GM23338 (cell line): ENCODE measurements at regions not wholly inside any gene's neighbourhood (a gene's known extent, or its start where the extent isn't known, plus 50 kb on each side); places are given as distances from the start of the nearest gene placed in this dataset.
"Not testable (repeated sequence)": the region's sequence is repeated elsewhere in the genome, so short reads cannot be mapped to it uniquely, and the experiment has no call there.

Experiments used
- ATAC-seq: fragments of 200-7000 bp; cut with Tn5 transposase; 3 replicates; pipeline ENCODE4 v1.9.1; 2020
- DNase-seq: peaks from one replicate; pipeline ENCODE4 v3.0.0-alpha.2; 2015; ENCODE audit warnings: low spot score
- H2AFZ ChIP-seq: fragments of 200-600 bp; sonication (generic); 2 replicates; pipeline ENCODE4 v1.8.0; 2016; ENCODE audit warnings: antibody characterized with exemption, mild to moderate bottlenecking, moderate library complexity
- H3F3A ChIP-seq: fragments of 200-600 bp; sonication (generic); replicated peaks from 2 replicates; pipeline ENCODE4 v1.8.0; 2017; ENCODE audit warnings: antibody characterized with exemption, mixed run types, low read depth
- H3K27ac ChIP-seq: fragments of 200-600 bp; sonication (generic); 2 replicates; pipeline ENCODE4 v1.6.1; 2016; ENCODE audit warnings: low read depth
- H3K27me3 ChIP-seq: fragments of 200-600 bp; sonication (generic); 2 replicates; pipeline ENCODE4 v1.8.0; 2016; ENCODE audit warnings: mild to moderate bottlenecking, mixed run types, moderate library complexity; ENCODE audit not compliant: insufficient read depth
- H3K36me3 ChIP-seq: fragments of 200-600 bp; sonication (generic); 2 replicates; pipeline ENCODE4 v1.8.0; 2016; ENCODE audit warnings: mild to moderate bottlenecking; ENCODE audit not compliant: insufficient read depth
- H3K4me1 ChIP-seq: fragments of 200-600 bp; sonication (generic); 2 replicates; pipeline ENCODE4 v1.8.0; 2016; ENCODE audit warnings: mild to moderate bottlenecking, moderate library complexity; ENCODE audit not compliant: insufficient read depth
- H3K4me2 ChIP-seq: fragments of 200-600 bp; sonication (generic); 2 replicates; pipeline ENCODE4 v1.7.1; 2017; ENCODE audit warnings: mixed run types
- H3K4me3 ChIP-seq: fragments of 200-600 bp; sonication (generic); 2 replicates; pipeline ENCODE4 v1.6.1; 2016; ENCODE audit warnings: mixed run types
- H3K79me2 ChIP-seq: fragments of 200-600 bp; sonication (generic); replicated peaks from 2 replicates; pipeline ENCODE4 v1.8.0; 2017; ENCODE audit warnings: mild to moderate bottlenecking; ENCODE audit not compliant: insufficient read depth
- H3K9me2 ChIP-seq: fragments of 200-600 bp; sonication (generic); 2 replicates; pipeline ENCODE4 v1.8.0; 2017; ENCODE audit not compliant: insufficient read depth
- H4K20me1 ChIP-seq: fragments of 200-600 bp; sonication (generic); replicated peaks from 2 replicates; pipeline ENCODE4 v1.8.0; 2017; ENCODE audit warnings: mild to moderate bottlenecking; ENCODE audit not compliant: insufficient read depth
- H3K27ac Mint-ChIP-seq: 2 replicates; pipeline ENCODE4 v1.8.0; 2020; ENCODE audit warnings: inconsistent platforms, mild to moderate bottlenecking, moderate library complexity, mixed read lengths
- H3K27me3 Mint-ChIP-seq: 3 replicates; pipeline ENCODE4 v1.8.0; 2022; ENCODE audit warnings: low read depth, mild to moderate bottlenecking, moderate library complexity, mixed read lengths, inconsistent platforms; ENCODE audit not compliant: insufficient read depth, poor library complexity
- H3K36me3 Mint-ChIP-seq: 3 replicates; pipeline ENCODE4 v1.8.0; 2021; ENCODE audit warnings: low read depth, mild to moderate bottlenecking, inconsistent platforms, moderate library complexity, mixed read lengths
- H3K4me1 Mint-ChIP-seq: 3 replicates; pipeline ENCODE4 v1.8.0; 2020; ENCODE audit warnings: mild to moderate bottlenecking, inconsistent platforms, mixed read lengths
- H3K4me3 Mint-ChIP-seq: 3 replicates; pipeline ENCODE4 v1.8.0; 2021; ENCODE audit warnings: moderate library complexity, mild to moderate bottlenecking, inconsistent platforms, mixed read lengths
- H3K9me3 Mint-ChIP-seq: 3 replicates; pipeline ENCODE4 v1.8.0; 2020; ENCODE audit warnings: moderate library complexity, mild to moderate bottlenecking, inconsistent platforms, mixed read lengths
- CREB1 ChIP-seq: fragments of 250-450 bp; sonication (Bioruptor Pico); IDR thresholded peaks from 2 replicates; pipeline ENCODE4 v1.5.0; 2020; ENCODE audit warnings: low read depth, mild to moderate bottlenecking, moderate library complexity
- CTCF ChIP-seq, 2 experiments: fragments of 200-600 bp in 1 of 2; sonication (generic) in 1 of 2; conservative IDR thresholded peaks; 2 replicates each; pipeline versions ENCODE4 v1.5.1 to v1.6.1; 2016 to 2017; ENCODE audit warnings: antibody characterized with exemption in 2 of 2, low read depth in 2 of 2, mild to moderate bottlenecking in 2 of 2, moderate library complexity in 1 of 2
- ETS1 ChIP-seq: IDR thresholded peaks from 2 replicates; pipeline ENCODE4 v1.6.1; 2016; ENCODE audit warnings: antibody characterized with exemption
- EZH2 ChIP-seq: fragments of 200-600 bp; sonication (generic); IDR thresholded peaks from one replicate; pipeline ENCODE4 v1.8.0; 2017; ENCODE audit warnings: antibody characterized with exemption, mild to moderate bottlenecking, low read depth; ENCODE audit not compliant: unreplicated experiment
- EZH2phosphoT487 ChIP-seq: fragments of 200-600 bp; sonication (generic); IDR thresholded peaks from one replicate; pipeline ENCODE4 v1.8.1; 2018; ENCODE audit warnings: antibody characterized with exemption; ENCODE audit not compliant: unreplicated experiment
- JUNB ChIP-seq: IDR thresholded peaks from one replicate; pipeline ENCODE4 v1.6.1; 2016; ENCODE audit warnings: antibody characterized with exemption; ENCODE audit not compliant: unreplicated experiment
- NANOG ChIP-seq: IDR thresholded peaks from 2 replicates; pipeline ENCODE4 v1.6.1; 2016; ENCODE audit warnings: antibody characterized with exemption, borderline replicate concordance
- POLR2AphosphoS5 ChIP-seq: IDR thresholded peaks from 2 replicates; pipeline ENCODE4 v1.6.1; 2016; ENCODE audit warnings: antibody characterized with exemption, low read depth
- STAT1 ChIP-seq: IDR thresholded peaks from one replicate; pipeline ENCODE4 v1.6.1; 2016; ENCODE audit warnings: antibody characterized with exemption; ENCODE audit not compliant: unreplicated experiment
- ZNF114 ChIP-seq: fragments of 250-450 bp; sonication (Bioruptor Pico); IDR thresholded peaks from 2 replicates; pipeline ENCODE4 v1.5.0; 2020; ENCODE audit warnings: mild to moderate bottlenecking, moderate library complexity
- ZNF331 ChIP-seq: fragments of 250-450 bp; sonication (Bioruptor Pico); IDR thresholded peaks from 2 replicates; pipeline ENCODE4 v1.5.0; 2020; ENCODE audit warnings: low read depth, mild to moderate bottlenecking, moderate library complexity
- TF ChIP-seq, protein P1 (sequence below): IDR thresholded peaks from one replicate; pipeline ENCODE4 v1.6.1; 2018; ENCODE audit warnings: antibody characterized with exemption; ENCODE audit not compliant: unreplicated experiment

GRCh38 chr5:1653698-1654651 is 130.2 kb upstream of the LPCAT1 start:
- Histone ChIP-seq H3K4me3 (peak overlapping the region; percentile 46; the same call in 1 of the 2 replicates), H3K4me2 (peak overlapping the region; percentile 67; the same call in 1 of the 2 replicates)
- not testable (repeated sequence) for H3K4me1 ChIP-seq, H3K36me3 ChIP-seq, H3K36me3 Mint-ChIP-seq, H4K20me1 ChIP-seq, H3K9me3 Mint-ChIP-seq, H2AFZ ChIP-seq, H3F3A ChIP-seq, H3K9me2 ChIP-seq, H3K27ac Mint-ChIP-seq, H3K79me2 ChIP-seq, H3K27me3 ChIP-seq, H3K27ac ChIP-seq, DNase-seq
- TF ChIP-seq CTCF (conservative IDR thresholded peaks at IDR 0.05; ENCODE audit: low read depth in 2 of 2) = peak; percentile 24 to 46; a peak in 3 of 4 replicates
- ATAC-seq = peak; percentile 90
- peaks cover 14% of the 10 kb centered on the region for H3K27me3 Mint-ChIP-seq
- peaks cover 11% of the 10 kb centered on the region for H3K4me1 Mint-ChIP-seq
- peak overlapping the region; percentile 54; the same call in 2 of the 3 replicates for H3K4me3 Mint-ChIP-seq

DNA sequence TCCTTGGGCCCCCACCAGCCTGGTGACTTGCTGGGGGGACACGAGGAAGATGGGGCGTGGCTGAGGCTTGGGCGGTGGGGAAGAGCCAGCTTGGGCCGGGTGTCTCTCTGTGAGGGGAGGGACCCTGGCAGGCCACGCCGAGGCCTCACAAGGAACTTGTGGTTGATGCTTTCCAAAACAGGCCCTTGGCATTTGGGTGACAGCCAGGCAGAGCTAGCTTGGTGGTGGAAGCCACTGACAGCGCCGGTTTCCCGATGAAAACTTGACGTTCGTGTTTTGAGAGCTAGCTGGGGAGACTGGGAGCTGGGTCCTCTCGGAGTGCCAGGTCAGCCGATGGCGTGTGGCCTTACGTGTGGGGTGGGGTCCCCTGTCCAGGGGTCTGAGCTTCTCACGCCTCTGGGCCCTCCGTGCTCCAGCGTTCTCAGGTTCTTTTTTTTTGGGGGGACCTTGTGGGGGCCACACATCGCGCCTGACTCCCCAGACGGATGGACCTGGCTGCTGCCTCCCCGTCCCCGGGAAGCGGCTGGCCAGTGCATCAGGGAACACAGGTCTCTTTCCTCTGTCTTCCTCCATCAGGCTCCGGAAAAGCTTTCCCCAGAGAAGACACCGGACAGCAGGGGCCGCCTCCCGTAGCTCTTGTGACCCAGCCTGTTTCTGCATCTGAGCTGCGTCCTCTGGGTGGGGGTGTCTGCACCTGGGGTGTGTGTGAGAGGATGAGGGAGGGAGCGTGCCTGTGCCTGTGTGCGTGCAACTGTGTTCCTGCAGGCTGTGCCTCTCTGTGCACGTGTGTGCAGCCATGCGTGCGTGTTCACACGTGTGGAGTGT is 129.3 kb upstream of the LPCAT1 start:
- peaks cover 11% of the 10 kb centered on the region for H3K4me1 Mint-ChIP-seq
- H3K27me3 Mint-ChIP-seq = peaks cover 17% of the 10 kb centered on the region
- H3K27ac Mint-ChIP-seq = no peak overlapping the region
- H3K9me2 ChIP-seq = no peaks in the 10 kb centered on the region
- no peaks in the 10 kb centered on the region for H4K20me1 ChIP-seq
- no peaks in the 10 kb centered on the region for H3F3A ChIP-seq
- ATAC-seq (peak; percentile 21), DNase-seq (peak; percentile 24)
- H3K4me2 ChIP-seq = peak overlapping the region; percentile 43; the same call in 1 of the 2 replicates
- no peak overlapping the region for H2AFZ ChIP-seq
- H3K27ac ChIP-seq = no peak overlapping the region
- H3K27me3 ChIP-seq = peaks cover 9% of the 10 kb centered on the region; the same call in 1 of the 2 replicates
- no peaks in the 10 kb centered on the region for H3K4me1 ChIP-seq
- H3K9me3 Mint-ChIP-seq = no peaks in the 10 kb centered on the region; the same call in 1 of the 3 replicates
- no peaks in the 10 kb centered on the region; the same call in 2 of the 3 replicates for H3K36me3 Mint-ChIP-seq
- peak overlapping the region; percentile 46; the same call in 1 of the 2 replicates for H3K4me3 ChIP-seq
- peak overlapping the region; percentile 54; the same call in 2 of the 3 replicates for H3K4me3 Mint-ChIP-seq
- H3K79me2 ChIP-seq = no peaks in the 10 kb centered on the region
- H3K36me3 ChIP-seq = no peaks in the 10 kb centered on the region
- no peak for TF ChIP-seq ETS1
- no peak for TF ChIP-seq CREB1 (CRISPR knock-in tag)
- no peak for TF ChIP-seq ZNF114 (CRISPR knock-in tag)
- no peak for TF ChIP-seq POLR2AphosphoS5
- no peak for TF ChIP-seq NANOG
- TF ChIP-seq STAT1 = no peak
- TF ChIP-seq JUNB = no peak
- no peak for TF ChIP-seq EZH2
- TF ChIP-seq ZNF331 (CRISPR knock-in tag) = no peak
- no peak for TF ChIP-seq EZH2phosphoT487
- TF ChIP-seq, protein P1, sequence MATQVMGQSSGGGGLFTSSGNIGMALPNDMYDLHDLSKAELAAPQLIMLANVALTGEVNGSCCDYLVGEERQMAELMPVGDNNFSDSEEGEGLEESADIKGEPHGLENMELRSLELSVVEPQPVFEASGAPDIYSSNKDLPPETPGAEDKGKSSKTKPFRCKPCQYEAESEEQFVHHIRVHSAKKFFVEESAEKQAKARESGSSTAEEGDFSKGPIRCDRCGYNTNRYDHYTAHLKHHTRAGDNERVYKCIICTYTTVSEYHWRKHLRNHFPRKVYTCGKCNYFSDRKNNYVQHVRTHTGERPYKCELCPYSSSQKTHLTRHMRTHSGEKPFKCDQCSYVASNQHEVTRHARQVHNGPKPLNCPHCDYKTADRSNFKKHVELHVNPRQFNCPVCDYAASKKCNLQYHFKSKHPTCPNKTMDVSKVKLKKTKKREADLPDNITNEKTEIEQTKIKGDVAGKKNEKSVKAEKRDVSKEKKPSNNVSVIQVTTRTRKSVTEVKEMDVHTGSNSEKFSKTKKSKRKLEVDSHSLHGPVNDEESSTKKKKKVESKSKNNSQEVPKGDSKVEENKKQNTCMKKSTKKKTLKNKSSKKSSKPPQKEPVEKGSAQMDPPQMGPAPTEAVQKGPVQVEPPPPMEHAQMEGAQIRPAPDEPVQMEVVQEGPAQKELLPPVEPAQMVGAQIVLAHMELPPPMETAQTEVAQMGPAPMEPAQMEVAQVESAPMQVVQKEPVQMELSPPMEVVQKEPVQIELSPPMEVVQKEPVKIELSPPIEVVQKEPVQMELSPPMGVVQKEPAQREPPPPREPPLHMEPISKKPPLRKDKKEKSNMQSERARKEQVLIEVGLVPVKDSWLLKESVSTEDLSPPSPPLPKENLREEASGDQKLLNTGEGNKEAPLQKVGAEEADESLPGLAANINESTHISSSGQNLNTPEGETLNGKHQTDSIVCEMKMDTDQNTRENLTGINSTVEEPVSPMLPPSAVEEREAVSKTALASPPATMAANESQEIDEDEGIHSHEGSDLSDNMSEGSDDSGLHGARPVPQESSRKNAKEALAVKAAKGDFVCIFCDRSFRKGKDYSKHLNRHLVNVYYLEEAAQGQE = no peak
